GM12892 (cell line): ENCODE measurements at regions not wholly inside any gene's neighbourhood (a gene's known extent, or its start where the extent isn't known, plus 50 kb on each side); places are given as distances from the start of the nearest gene placed in this dataset.

Source experiments
- POLR2A ChIP-seq: IDR thresholded peaks from 2 replicates; pipeline ENCODE4 v1.6.1; 2011; ENCODE audit warnings: low read depth, low read length, control low read depth
- POLR2AphosphoS5 ChIP-seq: IDR thresholded peaks from 2 replicates; pipeline ENCODE4 v1.6.1; 2011; ENCODE audit warnings: low read depth, low read length, control low read depth

GRCh38 chr5:106660681-106661080 lies 1010.1 kb downstream of the EFNA5 start:
- no peak for TF ChIP-seq POLR2A
- no peak for TF ChIP-seq POLR2AphosphoS5
